Transverse colon (tissue), 4 donors: ENCODE measurements at regions not wholly inside any gene's neighbourhood (a gene's known extent, or its start where the extent isn't known, plus 50 kb on each side); places are given as distances from the start of the nearest gene placed in this dataset.

Experiments used
- DNase-seq: peaks from one replicate; pipeline ENCODE4 v3.0.0-alpha.2; 2019
- H3K27ac ChIP-seq, 4 donors: fragments of 200-600 bp; sonication (generic); 2 replicates each; pipeline ENCODE4 v1.5.1; 2016 to 2018; ENCODE audit warnings: inconsistent platforms in 4 of 4
- H3K27me3 ChIP-seq: fragments of 200-600 bp; sonication (generic); 2 replicates; pipeline ENCODE4 v1.5.1; 2017; ENCODE audit warnings: inconsistent platforms
- H3K36me3 ChIP-seq, 4 donors: fragments of 200-600 bp; sonication (generic); 2 replicates each; pipeline ENCODE4 v1.5.1; 2017 to 2019; ENCODE audit warnings: inconsistent platforms in 4 of 4
- H3K4me1 ChIP-seq, 4 donors: fragments of 200-600 bp; sonication (generic); 2 replicates each; pipeline ENCODE4 v1.5.1; 2017 to 2020; ENCODE audit warnings: inconsistent platforms in 4 of 4
- H3K4me3 ChIP-seq, 4 donors: fragments of 200-600 bp; sonication (generic); 1 replicate in 1 of 4; 2 replicates in 3 of 4; pipeline versions ENCODE4 v1.5.1 to v1.6.1; 2017 to 2019; ENCODE audit warnings: inconsistent platforms in 4 of 4
- H3K9me3 ChIP-seq, 2 donors: fragments of 200-600 bp; sonication (generic); 2 replicates each; pipeline ENCODE4 v1.5.1; 2017 to 2019; ENCODE audit warnings: inconsistent platforms in 2 of 2
- EP300 ChIP-seq: sonication (generic); formaldehyde crosslinking; IDR thresholded peaks from one replicate; pipeline ENCODE4 v1.6.1; 2017; ENCODE audit warnings: antibody characterized with exemption, low read depth
- POLR2A ChIP-seq: fragments of 450-650 bp; IDR thresholded peaks from one replicate; pipeline ENCODE4 v1.6.1; 2016; ENCODE audit warnings: antibody characterized with exemption, mild to moderate bottlenecking, moderate library complexity
- POLR2AphosphoS5 ChIP-seq, 3 donors: sonication (generic); formaldehyde crosslinking; IDR thresholded peaks; one replicate each; pipeline ENCODE4 v1.6.1; 2016; ENCODE audit warnings: antibody characterized with exemption in 3 of 3
- WGBS, 2 donors: methylation state at CpG; one replicate each; pipeline ENCODE4 v1.1.5; 2018; ENCODE audit warnings: low coverage in 1 of 2; 5-methylcytosine and 5-hydroxymethylcytosine counted together
- in situ Hi-C, 4 donors: fragments of 200-750 bp; cut with MboI; loops; one replicate each; pipeline versions ENCODE4 v1.15.0 to v1.15.1; 2017; ENCODE audit warnings: low sequenced_read_pairs in 3 of 4, low pct_ligation_motif_present in 1 of 4, low pct_unique_long_range_greater_than_20kb in 1 of 4
- intact Hi-C: fragments of 100-400 bp; cut with DNase I; formaldehyde crosslinking; loops from one replicate; pipeline ENCODE4 v1.15.1; 2023; ENCODE audit warnings: low total_unique reads
- TF ChIP-seq, protein P1 (sequence below), 5 experiments: fragments of 200-600 bp in 3 of 5; fragments of 450-650 bp in 2 of 5; sonication (generic) in 3 of 5; IDR thresholded peaks; 1 replicate in 2 of 5; 2 replicates in 3 of 5; pipeline ENCODE4 v1.5.1; 2016 to 2017; ENCODE audit warnings: antibody characterized with exemption in 5 of 5, inconsistent platforms in 3 of 5, mild to moderate bottlenecking in 2 of 5, moderate library complexity in 1 of 5

- Histone ChIP-seq H3K4me3 (no peak overlapping the region), H3K27me3 (no peaks in the 10 kb centered on the region), H3K27ac (no peak overlapping the region), H3K4me1 (no peaks in the 10 kb centered on the region), H3K9me3 (no peaks in the 10 kb centered on the region), H3K36me3 (no peaks in the 10 kb centered on the region)
- in situ Hi-C loops (loop anchor here in 1 of 4 donors (25.0 kb wide), 1 partner anchor 751 kb away; no protein-coding TSS in a partner anchor), intact Hi-C loops (no loop called here)
- 87% methylated on average over 4 of the region's 4 CpGs; no CpG with 5 or more reads in 1 of the 2 donors for WGBS, 2 donors
- no peak for DNase-seq
- TF ChIP-seq, protein P1, sequence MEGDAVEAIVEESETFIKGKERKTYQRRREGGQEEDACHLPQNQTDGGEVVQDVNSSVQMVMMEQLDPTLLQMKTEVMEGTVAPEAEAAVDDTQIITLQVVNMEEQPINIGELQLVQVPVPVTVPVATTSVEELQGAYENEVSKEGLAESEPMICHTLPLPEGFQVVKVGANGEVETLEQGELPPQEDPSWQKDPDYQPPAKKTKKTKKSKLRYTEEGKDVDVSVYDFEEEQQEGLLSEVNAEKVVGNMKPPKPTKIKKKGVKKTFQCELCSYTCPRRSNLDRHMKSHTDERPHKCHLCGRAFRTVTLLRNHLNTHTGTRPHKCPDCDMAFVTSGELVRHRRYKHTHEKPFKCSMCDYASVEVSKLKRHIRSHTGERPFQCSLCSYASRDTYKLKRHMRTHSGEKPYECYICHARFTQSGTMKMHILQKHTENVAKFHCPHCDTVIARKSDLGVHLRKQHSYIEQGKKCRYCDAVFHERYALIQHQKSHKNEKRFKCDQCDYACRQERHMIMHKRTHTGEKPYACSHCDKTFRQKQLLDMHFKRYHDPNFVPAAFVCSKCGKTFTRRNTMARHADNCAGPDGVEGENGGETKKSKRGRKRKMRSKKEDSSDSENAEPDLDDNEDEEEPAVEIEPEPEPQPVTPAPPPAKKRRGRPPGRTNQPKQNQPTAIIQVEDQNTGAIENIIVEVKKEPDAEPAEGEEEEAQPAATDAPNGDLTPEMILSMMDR (IDR thresholded peaks at IDR 0.05) = no peak
- TF ChIP-seq POLR2AphosphoS5 (IDR thresholded peaks at IDR 0.05) (no peak), POLR2A (no peak), EP300 (no peak)
Measured at GRCh38 chr7:22013711-22014110, 68.0 kb upstream of the CDCA7L start.

- Histone ChIP-seq H3K27ac (no peak overlapping the region), H3K27me3 (no peaks in the 10 kb centered on the region), H3K4me1 (no peaks in the 10 kb centered on the region), H3K9me3 (no peaks in the 10 kb centered on the region), H3K36me3 (no peaks in the 10 kb centered on the region), H3K4me3 (no peak overlapping the region)
- no peak for TF ChIP-seq POLR2A
- no peak for TF ChIP-seq POLR2AphosphoS5 (IDR thresholded peaks at IDR 0.05)
- no peak for TF ChIP-seq EP300
- TF ChIP-seq, protein P1 (IDR thresholded peaks at IDR 0.05) = no peak
- no peak for DNase-seq
- intact Hi-C loops = no loop called here
- WGBS, 2 donors = 58 to 61% methylated on average over 5 of the region's 5 CpGs
- in situ Hi-C loops = loop anchor here in 1 of 4 donors (25.0 kb wide), 1 partner anchor 746 kb away; no protein-coding TSS in a partner anchor
Measured at GRCh38 chr7:22008683-22009082, 63.0 kb upstream of the CDCA7L start.

GRCh38 chr7:22008087-22008486, 62.4 kb upstream of the CDCA7L start:
- in situ Hi-C loops = loop anchor here in 1 of 4 donors (25.0 kb wide), 1 partner anchor 746 kb away; no protein-coding TSS in a partner anchor
- H3K9me3 ChIP-seq = no peaks in the 10 kb centered on the region
- 24% methylated on average over 5 of the region's 5 CpGs; no CpG with 5 or more reads in 1 of the 2 donors for WGBS, 2 donors
- intact Hi-C loops = no loop called here
- no peak overlapping the region for H3K4me3 ChIP-seq
- no peaks in the 10 kb centered on the region for H3K27me3 ChIP-seq
- H3K36me3 ChIP-seq = no peaks in the 10 kb centered on the region
- TF ChIP-seq POLR2A (no peak), POLR2AphosphoS5 (IDR thresholded peaks at IDR 0.05) (no peak), EP300 (no peak)
- TF ChIP-seq, protein P1 (IDR thresholded peaks at IDR 0.05) = no peak
- no peak for DNase-seq
- H3K27ac ChIP-seq = no peak overlapping the region
- no peaks in the 10 kb centered on the region for H3K4me1 ChIP-seq

GRCh38 chr7:22005151-22005550, 59.5 kb upstream of the CDCA7L start:
- Histone ChIP-seq H3K27ac (no peak overlapping the region), H3K27me3 (no peaks in the 10 kb centered on the region), H3K9me3 (no peaks in the 10 kb centered on the region), H3K36me3 (no peaks in the 10 kb centered on the region), H3K4me3 (no peak overlapping the region), H3K4me1 (no peaks in the 10 kb centered on the region)
- intact Hi-C loops (no loop called here), in situ Hi-C loops (loop anchor here in 1 of 4 donors (25.0 kb wide), 1 partner anchor 743 kb away; no protein-coding TSS in a partner anchor)
- no peak for DNase-seq
- TF ChIP-seq POLR2A = no peak
- TF ChIP-seq, protein P1 (IDR thresholded peaks at IDR 0.05) = no peak
- TF ChIP-seq EP300 = no peak
- TF ChIP-seq POLR2AphosphoS5 (IDR thresholded peaks at IDR 0.05) = no peak
- WGBS, 2 donors = 74 to 80% methylated on average over 1 of the region's 1 CpG
